Panc1 (cell line): ENCODE measurements at regions not wholly inside any gene's neighbourhood (a gene's known extent, or its start where the extent isn't known, plus 50 kb on each side); places are given as distances from the start of the nearest gene placed in this dataset.

Experiments
- TF ChIP-seq, protein P1 (sequence below), 2 experiments: IDR thresholded peaks; 2 replicates each; pipeline ENCODE4 v1.6.1; 2011 to 2012; ENCODE audit warnings: low read depth in 2 of 2, control low read depth in 1 of 2, low read length in 1 of 2, mild to moderate bottlenecking in 1 of 2, moderate library complexity in 1 of 2; ENCODE audit not compliant: insufficient read depth in 1 of 2
- TF ChIP-seq, protein P2 (sequence below): fragments of 450-650 bp; IDR thresholded peaks from 2 replicates; pipeline ENCODE4 v1.5.1; 2017; ENCODE audit warnings: mild to moderate bottlenecking

DNA sequence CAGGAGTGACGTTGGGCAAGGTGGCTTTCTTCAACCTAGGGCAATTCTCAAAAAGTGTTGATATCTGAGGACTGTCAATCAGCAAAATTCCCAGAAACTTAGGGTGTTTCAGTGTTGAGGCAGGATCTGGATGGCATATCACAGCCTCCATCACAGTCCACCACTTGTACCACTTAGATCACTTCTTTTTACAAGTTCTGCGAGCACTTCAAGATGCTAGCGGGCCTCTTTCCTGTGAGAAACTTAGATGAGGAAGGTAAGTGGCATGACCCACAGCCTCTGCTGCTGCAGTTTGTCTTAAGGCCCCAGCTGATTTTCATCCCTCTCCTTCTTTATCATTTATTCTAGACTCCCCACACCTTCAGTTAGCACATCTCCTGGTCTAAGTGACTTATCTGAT, 295.4 kb upstream of the ZNF521 start:
- TF ChIP-seq, protein P1, sequence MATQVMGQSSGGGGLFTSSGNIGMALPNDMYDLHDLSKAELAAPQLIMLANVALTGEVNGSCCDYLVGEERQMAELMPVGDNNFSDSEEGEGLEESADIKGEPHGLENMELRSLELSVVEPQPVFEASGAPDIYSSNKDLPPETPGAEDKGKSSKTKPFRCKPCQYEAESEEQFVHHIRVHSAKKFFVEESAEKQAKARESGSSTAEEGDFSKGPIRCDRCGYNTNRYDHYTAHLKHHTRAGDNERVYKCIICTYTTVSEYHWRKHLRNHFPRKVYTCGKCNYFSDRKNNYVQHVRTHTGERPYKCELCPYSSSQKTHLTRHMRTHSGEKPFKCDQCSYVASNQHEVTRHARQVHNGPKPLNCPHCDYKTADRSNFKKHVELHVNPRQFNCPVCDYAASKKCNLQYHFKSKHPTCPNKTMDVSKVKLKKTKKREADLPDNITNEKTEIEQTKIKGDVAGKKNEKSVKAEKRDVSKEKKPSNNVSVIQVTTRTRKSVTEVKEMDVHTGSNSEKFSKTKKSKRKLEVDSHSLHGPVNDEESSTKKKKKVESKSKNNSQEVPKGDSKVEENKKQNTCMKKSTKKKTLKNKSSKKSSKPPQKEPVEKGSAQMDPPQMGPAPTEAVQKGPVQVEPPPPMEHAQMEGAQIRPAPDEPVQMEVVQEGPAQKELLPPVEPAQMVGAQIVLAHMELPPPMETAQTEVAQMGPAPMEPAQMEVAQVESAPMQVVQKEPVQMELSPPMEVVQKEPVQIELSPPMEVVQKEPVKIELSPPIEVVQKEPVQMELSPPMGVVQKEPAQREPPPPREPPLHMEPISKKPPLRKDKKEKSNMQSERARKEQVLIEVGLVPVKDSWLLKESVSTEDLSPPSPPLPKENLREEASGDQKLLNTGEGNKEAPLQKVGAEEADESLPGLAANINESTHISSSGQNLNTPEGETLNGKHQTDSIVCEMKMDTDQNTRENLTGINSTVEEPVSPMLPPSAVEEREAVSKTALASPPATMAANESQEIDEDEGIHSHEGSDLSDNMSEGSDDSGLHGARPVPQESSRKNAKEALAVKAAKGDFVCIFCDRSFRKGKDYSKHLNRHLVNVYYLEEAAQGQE (IDR thresholded peaks at IDR 0.05; ENCODE audit: insufficient read depth in 1 of 2, low read depth in 2 of 2, low read length in 1 of 2): no peak
- TF ChIP-seq, protein P2, sequence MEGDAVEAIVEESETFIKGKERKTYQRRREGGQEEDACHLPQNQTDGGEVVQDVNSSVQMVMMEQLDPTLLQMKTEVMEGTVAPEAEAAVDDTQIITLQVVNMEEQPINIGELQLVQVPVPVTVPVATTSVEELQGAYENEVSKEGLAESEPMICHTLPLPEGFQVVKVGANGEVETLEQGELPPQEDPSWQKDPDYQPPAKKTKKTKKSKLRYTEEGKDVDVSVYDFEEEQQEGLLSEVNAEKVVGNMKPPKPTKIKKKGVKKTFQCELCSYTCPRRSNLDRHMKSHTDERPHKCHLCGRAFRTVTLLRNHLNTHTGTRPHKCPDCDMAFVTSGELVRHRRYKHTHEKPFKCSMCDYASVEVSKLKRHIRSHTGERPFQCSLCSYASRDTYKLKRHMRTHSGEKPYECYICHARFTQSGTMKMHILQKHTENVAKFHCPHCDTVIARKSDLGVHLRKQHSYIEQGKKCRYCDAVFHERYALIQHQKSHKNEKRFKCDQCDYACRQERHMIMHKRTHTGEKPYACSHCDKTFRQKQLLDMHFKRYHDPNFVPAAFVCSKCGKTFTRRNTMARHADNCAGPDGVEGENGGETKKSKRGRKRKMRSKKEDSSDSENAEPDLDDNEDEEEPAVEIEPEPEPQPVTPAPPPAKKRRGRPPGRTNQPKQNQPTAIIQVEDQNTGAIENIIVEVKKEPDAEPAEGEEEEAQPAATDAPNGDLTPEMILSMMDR: no peak
